ENCODE measurements at regions not wholly inside any gene's neighbourhood (a gene's known extent, or its start where the extent isn't known, plus 50 kb on each side); places are given as distances from the start of the nearest gene placed in this dataset.

DNA sequence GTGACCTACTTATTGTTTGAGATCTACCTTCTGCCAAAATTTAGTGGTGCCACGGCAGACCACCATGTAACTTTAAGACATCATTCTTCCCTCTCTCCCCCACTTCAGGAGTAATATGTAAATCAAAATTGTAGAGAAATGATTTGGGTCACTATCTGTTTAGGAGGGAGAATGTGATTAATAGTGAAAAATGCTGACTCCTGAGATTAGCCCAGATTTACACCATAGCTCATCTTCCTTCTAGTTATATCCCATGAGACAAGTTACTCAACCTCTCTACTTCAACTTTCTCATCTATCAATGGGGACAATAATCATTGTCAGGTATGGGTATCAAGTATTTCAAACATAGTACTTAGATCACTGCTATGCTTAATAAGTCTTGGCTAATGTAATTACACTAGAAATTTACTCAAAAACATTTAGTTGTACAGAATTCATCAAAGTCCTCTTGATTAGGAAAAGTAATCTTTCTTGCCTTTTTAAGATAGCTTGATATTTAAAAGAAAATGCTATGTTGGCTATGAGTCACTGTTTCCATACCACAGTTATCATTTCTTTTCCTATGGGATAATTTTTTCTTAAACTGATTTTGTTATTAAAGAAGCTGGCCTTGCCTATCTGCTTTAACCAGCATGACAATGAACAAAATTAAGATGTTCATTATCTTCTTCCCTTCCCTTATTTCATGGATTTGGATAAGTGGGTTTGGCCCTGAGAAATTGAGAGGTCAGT lies 1038.9 kb upstream of the ZEB2 start:
- Histone ChIP-seq H3K4me3 (replicated peaks; ENCODE audit: insufficient read depth, low read length) (no peak overlapping the region), H3K27ac (replicated peaks) (no peak overlapping the region), H3K27me3 (ENCODE audit: insufficient read depth, poor library complexity, severe bottlenecking) (no peaks in the 10 kb centered on the region)
- DNase-seq (ENCODE audit: low read depth in 1 of 2, low spot score in 1 of 2) = no peak
- TF ChIP-seq POLR2AphosphoS5 (IDR thresholded peaks at IDR 0.05; ENCODE audit: low read depth) = no peak
- no peak for TF ChIP-seq SPI1 (IDR thresholded peaks at IDR 0.05; ENCODE audit: borderline replicate concordance, low read depth)
- TF ChIP-seq, protein P1, sequence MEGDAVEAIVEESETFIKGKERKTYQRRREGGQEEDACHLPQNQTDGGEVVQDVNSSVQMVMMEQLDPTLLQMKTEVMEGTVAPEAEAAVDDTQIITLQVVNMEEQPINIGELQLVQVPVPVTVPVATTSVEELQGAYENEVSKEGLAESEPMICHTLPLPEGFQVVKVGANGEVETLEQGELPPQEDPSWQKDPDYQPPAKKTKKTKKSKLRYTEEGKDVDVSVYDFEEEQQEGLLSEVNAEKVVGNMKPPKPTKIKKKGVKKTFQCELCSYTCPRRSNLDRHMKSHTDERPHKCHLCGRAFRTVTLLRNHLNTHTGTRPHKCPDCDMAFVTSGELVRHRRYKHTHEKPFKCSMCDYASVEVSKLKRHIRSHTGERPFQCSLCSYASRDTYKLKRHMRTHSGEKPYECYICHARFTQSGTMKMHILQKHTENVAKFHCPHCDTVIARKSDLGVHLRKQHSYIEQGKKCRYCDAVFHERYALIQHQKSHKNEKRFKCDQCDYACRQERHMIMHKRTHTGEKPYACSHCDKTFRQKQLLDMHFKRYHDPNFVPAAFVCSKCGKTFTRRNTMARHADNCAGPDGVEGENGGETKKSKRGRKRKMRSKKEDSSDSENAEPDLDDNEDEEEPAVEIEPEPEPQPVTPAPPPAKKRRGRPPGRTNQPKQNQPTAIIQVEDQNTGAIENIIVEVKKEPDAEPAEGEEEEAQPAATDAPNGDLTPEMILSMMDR (IDR thresholded peaks at IDR 0.05; ENCODE audit: insufficient read depth, low read length) = no peak
- no peak for TF ChIP-seq GABPA (IDR thresholded peaks at IDR 0.05; ENCODE audit: low read depth)
- TF ChIP-seq, protein P2, sequence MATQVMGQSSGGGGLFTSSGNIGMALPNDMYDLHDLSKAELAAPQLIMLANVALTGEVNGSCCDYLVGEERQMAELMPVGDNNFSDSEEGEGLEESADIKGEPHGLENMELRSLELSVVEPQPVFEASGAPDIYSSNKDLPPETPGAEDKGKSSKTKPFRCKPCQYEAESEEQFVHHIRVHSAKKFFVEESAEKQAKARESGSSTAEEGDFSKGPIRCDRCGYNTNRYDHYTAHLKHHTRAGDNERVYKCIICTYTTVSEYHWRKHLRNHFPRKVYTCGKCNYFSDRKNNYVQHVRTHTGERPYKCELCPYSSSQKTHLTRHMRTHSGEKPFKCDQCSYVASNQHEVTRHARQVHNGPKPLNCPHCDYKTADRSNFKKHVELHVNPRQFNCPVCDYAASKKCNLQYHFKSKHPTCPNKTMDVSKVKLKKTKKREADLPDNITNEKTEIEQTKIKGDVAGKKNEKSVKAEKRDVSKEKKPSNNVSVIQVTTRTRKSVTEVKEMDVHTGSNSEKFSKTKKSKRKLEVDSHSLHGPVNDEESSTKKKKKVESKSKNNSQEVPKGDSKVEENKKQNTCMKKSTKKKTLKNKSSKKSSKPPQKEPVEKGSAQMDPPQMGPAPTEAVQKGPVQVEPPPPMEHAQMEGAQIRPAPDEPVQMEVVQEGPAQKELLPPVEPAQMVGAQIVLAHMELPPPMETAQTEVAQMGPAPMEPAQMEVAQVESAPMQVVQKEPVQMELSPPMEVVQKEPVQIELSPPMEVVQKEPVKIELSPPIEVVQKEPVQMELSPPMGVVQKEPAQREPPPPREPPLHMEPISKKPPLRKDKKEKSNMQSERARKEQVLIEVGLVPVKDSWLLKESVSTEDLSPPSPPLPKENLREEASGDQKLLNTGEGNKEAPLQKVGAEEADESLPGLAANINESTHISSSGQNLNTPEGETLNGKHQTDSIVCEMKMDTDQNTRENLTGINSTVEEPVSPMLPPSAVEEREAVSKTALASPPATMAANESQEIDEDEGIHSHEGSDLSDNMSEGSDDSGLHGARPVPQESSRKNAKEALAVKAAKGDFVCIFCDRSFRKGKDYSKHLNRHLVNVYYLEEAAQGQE (IDR thresholded peaks at IDR 0.05; ENCODE audit: insufficient replicate concordance, low read depth) = no peak

DNA sequence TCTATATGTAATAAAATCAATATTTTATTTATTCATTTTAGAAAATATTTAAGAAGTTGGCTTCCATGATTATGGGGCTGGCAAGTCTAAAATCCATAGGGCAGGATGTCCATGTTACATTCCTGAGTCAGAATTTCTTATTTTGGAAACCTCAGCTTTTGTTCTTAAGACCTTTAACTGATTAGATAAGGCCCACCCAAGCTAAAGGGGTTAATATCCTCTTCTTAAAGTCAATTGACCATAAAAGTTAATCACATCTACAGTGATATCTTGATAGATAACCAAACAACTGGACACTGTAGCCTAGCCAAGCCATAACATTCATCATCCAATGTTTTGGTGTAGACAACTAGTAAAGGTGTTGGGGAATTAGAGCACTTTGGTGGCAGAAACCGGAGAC lies 1035.4 kb upstream of the ZEB2 start:
- DNase-seq (ENCODE audit: low read depth in 1 of 2, low spot score in 1 of 2) = no peak
- no peak overlapping the region for H3K4me3 ChIP-seq (replicated peaks; ENCODE audit: insufficient read depth, low read length)
- H3K27ac ChIP-seq (replicated peaks) = no peak overlapping the region
- no peaks in the 10 kb centered on the region for H3K27me3 ChIP-seq (ENCODE audit: insufficient read depth, poor library complexity, severe bottlenecking)
- TF ChIP-seq POLR2AphosphoS5 (IDR thresholded peaks at IDR 0.05; ENCODE audit: low read depth) (no peak), SPI1 (IDR thresholded peaks at IDR 0.05; ENCODE audit: borderline replicate concordance, low read depth) (no peak), GABPA (IDR thresholded peaks at IDR 0.05; ENCODE audit: low read depth) (no peak)
- TF ChIP-seq, protein P2 (IDR thresholded peaks at IDR 0.05; ENCODE audit: insufficient replicate concordance, low read depth) = no peak
- TF ChIP-seq, protein P1 (IDR thresholded peaks at IDR 0.05; ENCODE audit: insufficient read depth, low read length) = no peak

DNA sequence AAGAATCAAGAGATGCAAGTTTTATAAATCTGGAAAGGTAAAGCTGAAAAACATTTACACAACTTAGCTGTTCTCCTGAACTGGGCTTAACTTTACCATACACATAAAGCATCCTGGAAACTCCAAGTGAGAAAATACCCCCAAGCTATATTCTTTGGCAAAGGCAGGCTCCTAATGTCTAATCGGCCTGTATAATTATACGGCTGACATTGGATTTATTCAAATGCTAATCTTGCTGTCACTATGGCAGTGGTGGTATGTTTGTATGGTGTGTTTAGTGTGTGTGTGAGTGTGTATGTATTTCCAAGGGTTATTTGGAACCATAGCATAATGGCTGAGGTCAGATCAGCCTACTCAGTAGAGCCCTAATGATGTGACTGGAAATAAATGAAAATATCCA lies 1031.8 kb upstream of the ZEB2 start:
- no peak for DNase-seq (ENCODE audit: low read depth in 1 of 2, low spot score in 1 of 2)
- H3K27me3 ChIP-seq (ENCODE audit: insufficient read depth, poor library complexity, severe bottlenecking) = no peaks in the 10 kb centered on the region
- no peak overlapping the region for H3K4me3 ChIP-seq (replicated peaks; ENCODE audit: insufficient read depth, low read length)
- TF ChIP-seq, protein P2 (IDR thresholded peaks at IDR 0.05; ENCODE audit: insufficient replicate concordance, low read depth) = no peak
- TF ChIP-seq POLR2AphosphoS5 (IDR thresholded peaks at IDR 0.05; ENCODE audit: low read depth) (no peak), GABPA (IDR thresholded peaks at IDR 0.05; ENCODE audit: low read depth) (no peak), SPI1 (IDR thresholded peaks at IDR 0.05; ENCODE audit: borderline replicate concordance, low read depth) (no peak)
- TF ChIP-seq, protein P1 (IDR thresholded peaks at IDR 0.05; ENCODE audit: insufficient read depth, low read length) = no peak
- H3K27ac ChIP-seq (replicated peaks) = no peak overlapping the region

Data from HL-60 (cell line).